LNCAP (cell line): ENCODE measurements at regions not wholly inside any gene's neighbourhood (a gene's known extent, or its start where the extent isn't known, plus 50 kb on each side); places are given as distances from the start of the nearest gene placed in this dataset.

ENCODE experiments used
- TF ChIP-seq, protein P1 (sequence below): fragments of 450-650 bp; IDR thresholded peaks from 2 replicates; pipeline ENCODE4 v1.5.1; 2017; ENCODE audit warnings: mild to moderate bottlenecking

DNA sequence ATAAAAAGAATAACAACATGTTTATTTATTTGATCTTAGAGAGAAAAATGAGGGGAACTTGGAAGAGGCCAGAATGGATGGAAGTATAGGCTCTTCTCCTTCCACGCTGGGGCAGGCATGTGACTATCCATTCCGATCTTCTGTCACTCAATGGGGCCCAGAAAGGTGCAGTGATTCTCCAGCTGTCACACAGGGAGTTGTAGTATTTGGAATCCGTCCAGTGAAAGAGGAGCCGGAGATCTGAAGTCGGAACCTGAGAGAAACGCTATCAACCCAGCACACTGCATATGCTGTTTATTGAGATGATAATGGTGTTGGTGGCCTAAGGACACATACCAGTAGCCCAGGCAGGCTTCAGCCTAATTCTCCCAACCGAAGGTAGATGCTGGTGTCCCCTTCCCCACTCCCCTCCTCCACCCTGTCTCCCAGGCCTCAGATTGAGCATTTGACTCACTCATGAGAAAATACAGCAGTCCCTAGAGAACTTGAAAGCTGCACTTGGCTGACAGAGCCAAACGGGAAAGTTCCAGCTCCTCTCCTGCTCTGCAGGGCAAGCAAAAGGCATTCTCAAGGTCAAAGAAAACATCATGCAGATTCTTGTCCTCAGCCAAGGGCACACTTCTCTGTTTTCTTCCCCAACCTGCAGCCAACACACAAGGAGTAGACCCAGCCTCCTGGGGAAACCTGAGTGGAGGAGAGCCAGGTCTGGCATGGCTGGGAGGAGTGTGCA is 100.4 kb downstream of the IRF2BPL start:
- TF ChIP-seq, protein P1, sequence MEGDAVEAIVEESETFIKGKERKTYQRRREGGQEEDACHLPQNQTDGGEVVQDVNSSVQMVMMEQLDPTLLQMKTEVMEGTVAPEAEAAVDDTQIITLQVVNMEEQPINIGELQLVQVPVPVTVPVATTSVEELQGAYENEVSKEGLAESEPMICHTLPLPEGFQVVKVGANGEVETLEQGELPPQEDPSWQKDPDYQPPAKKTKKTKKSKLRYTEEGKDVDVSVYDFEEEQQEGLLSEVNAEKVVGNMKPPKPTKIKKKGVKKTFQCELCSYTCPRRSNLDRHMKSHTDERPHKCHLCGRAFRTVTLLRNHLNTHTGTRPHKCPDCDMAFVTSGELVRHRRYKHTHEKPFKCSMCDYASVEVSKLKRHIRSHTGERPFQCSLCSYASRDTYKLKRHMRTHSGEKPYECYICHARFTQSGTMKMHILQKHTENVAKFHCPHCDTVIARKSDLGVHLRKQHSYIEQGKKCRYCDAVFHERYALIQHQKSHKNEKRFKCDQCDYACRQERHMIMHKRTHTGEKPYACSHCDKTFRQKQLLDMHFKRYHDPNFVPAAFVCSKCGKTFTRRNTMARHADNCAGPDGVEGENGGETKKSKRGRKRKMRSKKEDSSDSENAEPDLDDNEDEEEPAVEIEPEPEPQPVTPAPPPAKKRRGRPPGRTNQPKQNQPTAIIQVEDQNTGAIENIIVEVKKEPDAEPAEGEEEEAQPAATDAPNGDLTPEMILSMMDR, result no peak

DNA sequence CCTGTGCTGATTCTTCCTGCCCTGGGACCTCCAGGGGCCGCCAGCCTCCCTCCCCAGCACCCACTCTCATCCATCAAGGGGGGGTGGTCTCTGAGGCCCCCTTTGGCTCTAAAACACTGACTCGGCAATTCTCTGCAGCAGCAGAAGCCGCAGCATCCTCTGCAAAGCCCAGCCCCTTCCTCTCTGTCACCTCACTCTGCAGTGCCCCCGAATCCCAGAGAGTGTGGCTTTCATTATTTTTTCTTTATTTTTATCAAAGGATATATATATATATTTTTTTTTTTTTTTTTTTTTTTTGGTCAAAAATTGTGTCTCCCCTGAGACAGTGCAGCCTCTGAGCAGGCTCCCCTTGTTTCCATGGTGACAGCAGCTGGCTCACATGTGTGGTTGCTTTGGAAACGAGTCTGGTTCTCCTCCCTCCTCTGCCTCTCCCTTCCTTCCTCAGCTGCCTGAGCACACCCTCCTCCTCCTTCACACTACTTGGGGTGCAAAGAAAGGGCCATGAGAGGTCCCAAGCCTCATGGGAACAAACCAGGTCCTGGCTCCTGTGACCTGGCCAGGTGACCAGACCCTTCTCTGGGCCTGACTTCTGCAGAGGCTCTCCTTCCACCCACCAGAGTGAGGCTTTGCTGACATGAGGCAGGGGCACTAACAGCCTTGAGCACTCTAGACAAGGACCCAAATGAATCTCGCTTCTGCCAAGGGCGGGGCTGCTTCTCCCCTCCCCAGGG is 100.5 kb downstream of the LRRC74A start:
- TF ChIP-seq, protein P1, result no peak

DNA sequence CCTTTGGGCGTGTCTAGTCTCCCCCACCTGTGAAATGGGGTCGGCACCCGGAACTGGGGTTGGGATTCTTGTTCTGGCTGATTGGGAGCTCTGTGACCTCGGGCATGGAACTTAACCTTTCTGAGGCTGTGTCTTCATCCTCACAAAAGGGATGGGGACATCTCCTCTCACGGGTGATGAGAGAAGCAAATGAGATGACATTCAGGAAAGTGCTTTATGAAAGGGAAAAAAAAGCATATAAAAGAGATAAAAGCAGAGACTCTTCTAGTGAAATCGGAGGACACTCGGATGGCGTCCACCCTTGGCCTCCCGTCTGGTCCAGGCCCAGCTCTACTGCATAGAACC is 98.9 kb downstream of the LRRC74A start:
- TF ChIP-seq, protein P1, result no peak

DNA sequence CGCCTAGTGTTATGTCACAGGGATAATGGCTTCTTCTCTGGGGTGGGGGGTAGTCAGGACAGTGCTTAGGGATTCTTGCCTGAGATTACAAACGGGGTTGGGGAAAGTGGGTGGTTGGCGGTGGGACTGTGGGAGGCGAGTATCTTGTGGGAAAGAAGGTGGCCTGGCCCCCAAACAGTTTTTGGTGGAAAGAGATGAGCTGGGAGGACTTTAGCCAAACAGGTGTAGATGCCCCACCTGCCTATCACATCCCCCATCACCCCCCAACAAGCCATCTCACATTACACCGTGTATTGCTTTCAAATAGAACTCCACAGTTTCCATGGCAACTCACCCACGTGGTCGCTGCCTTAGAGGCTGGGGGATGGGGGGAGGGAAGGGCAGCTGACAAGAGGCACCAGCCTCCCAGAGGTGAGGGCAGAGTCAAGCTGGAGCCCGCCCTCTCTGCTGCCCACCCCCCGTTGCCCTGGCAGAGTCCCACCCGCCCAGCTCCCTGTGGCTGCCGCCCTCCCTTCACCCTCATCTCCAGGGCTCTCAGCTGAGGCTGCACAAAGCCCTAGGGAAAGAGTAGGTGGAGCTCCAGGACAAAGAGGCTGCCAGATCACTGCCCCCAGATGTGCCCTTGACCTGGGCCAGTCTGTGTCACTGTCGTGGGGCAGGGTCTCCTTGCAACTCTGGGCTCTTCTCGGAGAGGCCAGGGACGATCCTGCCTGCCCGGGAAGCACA is 98.3 kb downstream of the LRRC74A start:
- TF ChIP-seq, protein P1, result no peak

DNA sequence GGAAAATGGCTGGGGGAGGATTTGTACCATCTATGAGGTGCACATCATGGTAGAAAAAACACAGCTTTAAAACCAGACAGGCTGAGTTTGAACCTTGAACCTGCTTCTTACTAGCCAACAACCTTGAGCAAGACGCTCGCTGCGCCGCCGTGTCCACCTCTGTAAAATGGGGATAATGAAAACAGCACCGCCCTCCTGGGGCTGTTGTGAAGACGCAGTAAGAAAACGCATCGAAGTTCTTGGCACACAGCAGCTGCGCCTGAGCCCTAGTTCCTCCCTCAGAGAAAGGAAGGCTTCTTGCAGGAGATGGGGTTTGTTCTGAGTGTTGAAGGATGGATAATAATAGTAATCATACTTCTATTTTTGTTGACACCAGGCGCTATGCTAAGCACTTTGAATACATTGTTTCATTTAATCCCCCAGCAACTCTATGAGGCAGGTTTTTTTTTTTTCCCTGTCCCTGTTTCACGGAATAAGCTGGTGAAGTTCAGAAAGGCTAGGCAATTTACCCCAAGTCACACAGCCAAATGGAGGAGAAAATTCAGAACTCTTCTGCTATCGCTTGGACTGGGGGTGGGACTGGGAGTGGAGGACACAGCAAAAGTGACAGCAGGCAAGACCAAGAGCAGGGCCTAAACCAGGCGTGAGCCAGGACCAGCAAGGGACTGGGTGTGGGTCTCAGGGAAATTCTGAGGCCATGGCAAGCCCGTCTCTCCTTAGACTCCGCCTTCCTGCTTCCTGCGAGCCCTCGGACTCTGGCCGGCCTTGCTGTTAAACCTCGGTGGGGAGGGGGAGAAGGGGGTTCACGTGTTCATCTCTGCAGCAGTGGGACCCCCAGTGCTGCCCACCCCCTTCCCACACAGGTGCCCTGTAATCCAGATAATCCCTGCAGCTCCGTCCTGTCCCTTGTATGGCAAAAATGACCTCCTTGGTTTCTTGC is 97.5 kb downstream of the LRRC74A start:
- TF ChIP-seq, protein P1, result no peak

- TF ChIP-seq, protein P1, result no peak
Measured at GRCh38 chr14:76922584-76922983, 96.4 kb downstream of the LRRC74A start.

- TF ChIP-seq, protein P1, result no peak
Measured at GRCh38 chr14:76922092-76922491, 95.9 kb downstream of the LRRC74A start.
